Sciatic nerve (tissue), 2 donors: ENCODE measurements at regions not wholly inside any gene's neighbourhood (a gene's known extent, or its start where the extent isn't known, plus 50 kb on each side); places are given as distances from the start of the nearest gene placed in this dataset.
"Not testable (repeated sequence)": the region's sequence is repeated elsewhere in the genome, so short reads cannot be mapped to it uniquely, and the experiment has no call there.

Experiments
- ATAC-seq: fragments of 200-7000 bp; cut with Tn5 transposase; one replicate; pipeline ENCODE4 v1.9.1; 2020; ENCODE audit warnings: mild to moderate bottlenecking, moderate library complexity
- DNase-seq: peaks from one replicate; pipeline ENCODE4 v3.0.0-alpha.2; 2020; ENCODE audit warnings: low spot score
- intact Hi-C: fragments of 100-400 bp; cut with DNase I; formaldehyde crosslinking; loops from one replicate; pipeline ENCODE4 v1.14.2; 2022
- donor health status: DM: no; HTN: no; CAD: no.
- donor health status: DM: no; HTN: no; CAD: no.

GRCh38 chr10:33046792-33047191 lies 88.8 kb upstream of the ITGB1 start:
- intact Hi-C loops, result no loop called here
- DNase-seq (no peak), ATAC-seq (no peak)

- ATAC-seq (no peak), DNase-seq (no peak)
- intact Hi-C loops, result no loop called here
Measured at GRCh38 chr10:33045421-33045820, 87.4 kb upstream of the ITGB1 start.

- intact Hi-C loops, result no loop called here
- ATAC-seq (no peak), DNase-seq (no peak)
Measured at GRCh38 chr10:33042565-33042964, 84.5 kb upstream of the ITGB1 start.

GRCh38 chr10:33041783-33042437 lies 83.9 kb upstream of the ITGB1 start:
- intact Hi-C loops, result no loop called here
- ATAC-seq, result no peak

GRCh38 chr10:33040436-33040835 lies 82.4 kb upstream of the ITGB1 start:
- ATAC-seq, result no peak
- intact Hi-C loops, result no loop called here
- DNase-seq, result no peak

More at GRCh38 chr10:33041783-33042437, 83.9 kb upstream of the ITGB1 start:
- no peak for DNase-seq

GRCh38 chr10:33039181-33039580 lies 81.2 kb upstream of the ITGB1 start:
- ATAC-seq, result no peak
- no peak for DNase-seq
- intact Hi-C loops, result no loop called here

GRCh38 chr10:33038672-33039071 lies 80.6 kb upstream of the ITGB1 start:
- intact Hi-C loops, result no loop called here
- ATAC-seq (no peak), DNase-seq (no peak)

- DNase-seq (no peak), ATAC-seq (no peak)
- intact Hi-C loops, result no loop called here
Measured at GRCh38 chr10:33037726-33038125, 79.7 kb upstream of the ITGB1 start.

GRCh38 chr10:33036670-33037069 lies 78.6 kb upstream of the ITGB1 start:
- no peak for DNase-seq
- ATAC-seq, result no peak
- intact Hi-C loops, result no loop called here

GRCh38 chr10:33035411-33035810 lies 77.4 kb upstream of the ITGB1 start:
- intact Hi-C loops, result no loop called here
- DNase-seq, result no peak
- ATAC-seq, result no peak

GRCh38 chr10:33034931-33035330 lies 76.9 kb upstream of the ITGB1 start:
- ATAC-seq (no peak), DNase-seq (no peak)
- intact Hi-C loops, result no loop called here

GRCh38 chr10:33032654-33033151 lies 74.7 kb upstream of the ITGB1 start:
- peak; percentile 50 for ATAC-seq
- intact Hi-C loops, result no loop called here
- no peak for DNase-seq

GRCh38 chr10:33031815-33032653 lies 74.0 kb upstream of the ITGB1 start:
- ATAC-seq, result peak; percentile 30
- DNase-seq, result no peak
- intact Hi-C loops, result no loop called here

GRCh38 chr10:33031171-33031570 lies 73.1 kb upstream of the ITGB1 start:
- intact Hi-C loops, result no loop called here
- ATAC-seq (no peak), DNase-seq (no peak)

- DNase-seq, intact Hi-C loops, ATAC-seq: not testable (repeated sequence)
Measured at GRCh38 chr10:33028515-33028914, 70.5 kb upstream of the ITGB1 start.

GRCh38 chr10:33027088-33027487 lies 69.1 kb upstream of the ITGB1 start:
- ATAC-seq (no peak), DNase-seq (no peak)
- intact Hi-C loops, result no loop called here

- ATAC-seq (no peak), DNase-seq (no peak)
- intact Hi-C loops, result no loop called here
Measured at GRCh38 chr10:33026422-33026821, 68.4 kb upstream of the ITGB1 start.

GRCh38 chr10:33025910-33026309 lies 67.9 kb upstream of the ITGB1 start:
- intact Hi-C loops, result no loop called here
- ATAC-seq (no peak), DNase-seq (no peak)

- no peak for ATAC-seq
- DNase-seq, result no peak
- intact Hi-C loops, result no loop called here
Measured at GRCh38 chr10:33025039-33025438, 67.0 kb upstream of the ITGB1 start.

- no peak for ATAC-seq
- intact Hi-C loops, result loop anchor here (5.0 kb wide), 1 partner anchor 900 kb away; no protein-coding TSS in a partner anchor
- no peak for DNase-seq
Measured at GRCh38 chr10:33022691-33023090, 64.7 kb upstream of the ITGB1 start.
